Panc1 (cell line): ENCODE measurements at regions not wholly inside any gene's neighbourhood (a gene's known extent, or its start where the extent isn't known, plus 50 kb on each side); places are given as distances from the start of the nearest gene placed in this dataset.

Experiments
- POLR2AphosphoS5 ChIP-seq: IDR thresholded peaks from 2 replicates; pipeline ENCODE4 v1.6.1; 2012; ENCODE audit warnings: mild to moderate bottlenecking, low read depth, low read length, moderate library complexity
- SIN3A ChIP-seq: IDR thresholded peaks from 2 replicates; pipeline ENCODE4 v1.6.1; 2012; ENCODE audit warnings: low read depth, mild to moderate bottlenecking, low read length, moderate library complexity, borderline replicate concordance; ENCODE audit not compliant: insufficient read depth
- TF ChIP-seq, protein P1 (sequence below), 2 experiments: IDR thresholded peaks; 2 replicates each; pipeline ENCODE4 v1.6.1; 2011 to 2012; ENCODE audit warnings: low read depth in 2 of 2, control low read depth in 1 of 2, low read length in 1 of 2, mild to moderate bottlenecking in 1 of 2, moderate library complexity in 1 of 2; ENCODE audit not compliant: insufficient read depth in 1 of 2
- TF ChIP-seq, protein P2 (sequence below): fragments of 450-650 bp; IDR thresholded peaks from 2 replicates; pipeline ENCODE4 v1.5.1; 2017; ENCODE audit warnings: mild to moderate bottlenecking

DNA sequence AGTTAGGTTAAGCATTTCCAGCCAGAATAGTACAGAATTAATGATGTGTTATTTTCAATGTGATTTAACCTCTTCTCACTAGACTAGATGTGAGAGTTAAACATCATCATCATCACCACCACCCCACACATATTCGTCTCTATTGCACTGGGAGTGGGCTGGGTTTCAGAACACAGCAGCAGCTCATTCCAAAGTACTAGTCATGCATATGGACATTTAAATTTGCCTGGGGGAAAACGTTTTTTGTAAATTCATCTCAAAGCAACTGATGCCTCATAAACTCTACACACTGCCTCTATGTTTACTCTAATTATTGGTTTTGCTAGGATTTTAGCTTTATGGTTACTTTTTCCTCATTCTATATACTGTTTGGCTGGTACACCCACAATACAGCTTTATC is 509.1 kb downstream of the PPP4R3C start:
- TF ChIP-seq, protein P1, sequence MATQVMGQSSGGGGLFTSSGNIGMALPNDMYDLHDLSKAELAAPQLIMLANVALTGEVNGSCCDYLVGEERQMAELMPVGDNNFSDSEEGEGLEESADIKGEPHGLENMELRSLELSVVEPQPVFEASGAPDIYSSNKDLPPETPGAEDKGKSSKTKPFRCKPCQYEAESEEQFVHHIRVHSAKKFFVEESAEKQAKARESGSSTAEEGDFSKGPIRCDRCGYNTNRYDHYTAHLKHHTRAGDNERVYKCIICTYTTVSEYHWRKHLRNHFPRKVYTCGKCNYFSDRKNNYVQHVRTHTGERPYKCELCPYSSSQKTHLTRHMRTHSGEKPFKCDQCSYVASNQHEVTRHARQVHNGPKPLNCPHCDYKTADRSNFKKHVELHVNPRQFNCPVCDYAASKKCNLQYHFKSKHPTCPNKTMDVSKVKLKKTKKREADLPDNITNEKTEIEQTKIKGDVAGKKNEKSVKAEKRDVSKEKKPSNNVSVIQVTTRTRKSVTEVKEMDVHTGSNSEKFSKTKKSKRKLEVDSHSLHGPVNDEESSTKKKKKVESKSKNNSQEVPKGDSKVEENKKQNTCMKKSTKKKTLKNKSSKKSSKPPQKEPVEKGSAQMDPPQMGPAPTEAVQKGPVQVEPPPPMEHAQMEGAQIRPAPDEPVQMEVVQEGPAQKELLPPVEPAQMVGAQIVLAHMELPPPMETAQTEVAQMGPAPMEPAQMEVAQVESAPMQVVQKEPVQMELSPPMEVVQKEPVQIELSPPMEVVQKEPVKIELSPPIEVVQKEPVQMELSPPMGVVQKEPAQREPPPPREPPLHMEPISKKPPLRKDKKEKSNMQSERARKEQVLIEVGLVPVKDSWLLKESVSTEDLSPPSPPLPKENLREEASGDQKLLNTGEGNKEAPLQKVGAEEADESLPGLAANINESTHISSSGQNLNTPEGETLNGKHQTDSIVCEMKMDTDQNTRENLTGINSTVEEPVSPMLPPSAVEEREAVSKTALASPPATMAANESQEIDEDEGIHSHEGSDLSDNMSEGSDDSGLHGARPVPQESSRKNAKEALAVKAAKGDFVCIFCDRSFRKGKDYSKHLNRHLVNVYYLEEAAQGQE (IDR thresholded peaks at IDR 0.05; ENCODE audit: insufficient read depth in 1 of 2, low read depth in 2 of 2, low read length in 1 of 2) = no peak
- TF ChIP-seq, protein P2, sequence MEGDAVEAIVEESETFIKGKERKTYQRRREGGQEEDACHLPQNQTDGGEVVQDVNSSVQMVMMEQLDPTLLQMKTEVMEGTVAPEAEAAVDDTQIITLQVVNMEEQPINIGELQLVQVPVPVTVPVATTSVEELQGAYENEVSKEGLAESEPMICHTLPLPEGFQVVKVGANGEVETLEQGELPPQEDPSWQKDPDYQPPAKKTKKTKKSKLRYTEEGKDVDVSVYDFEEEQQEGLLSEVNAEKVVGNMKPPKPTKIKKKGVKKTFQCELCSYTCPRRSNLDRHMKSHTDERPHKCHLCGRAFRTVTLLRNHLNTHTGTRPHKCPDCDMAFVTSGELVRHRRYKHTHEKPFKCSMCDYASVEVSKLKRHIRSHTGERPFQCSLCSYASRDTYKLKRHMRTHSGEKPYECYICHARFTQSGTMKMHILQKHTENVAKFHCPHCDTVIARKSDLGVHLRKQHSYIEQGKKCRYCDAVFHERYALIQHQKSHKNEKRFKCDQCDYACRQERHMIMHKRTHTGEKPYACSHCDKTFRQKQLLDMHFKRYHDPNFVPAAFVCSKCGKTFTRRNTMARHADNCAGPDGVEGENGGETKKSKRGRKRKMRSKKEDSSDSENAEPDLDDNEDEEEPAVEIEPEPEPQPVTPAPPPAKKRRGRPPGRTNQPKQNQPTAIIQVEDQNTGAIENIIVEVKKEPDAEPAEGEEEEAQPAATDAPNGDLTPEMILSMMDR = no peak
- TF ChIP-seq POLR2AphosphoS5 = no peak
- TF ChIP-seq SIN3A = no peak
